ENCODE measurements at regions not wholly inside any gene's neighbourhood (a gene's known extent, or its start where the extent isn't known, plus 50 kb on each side); places are given as distances from the start of the nearest gene placed in this dataset.

- intact Hi-C loops (cut with micrococcal nuclease): no loop called here
- TF ChIP-seq, protein P1, sequence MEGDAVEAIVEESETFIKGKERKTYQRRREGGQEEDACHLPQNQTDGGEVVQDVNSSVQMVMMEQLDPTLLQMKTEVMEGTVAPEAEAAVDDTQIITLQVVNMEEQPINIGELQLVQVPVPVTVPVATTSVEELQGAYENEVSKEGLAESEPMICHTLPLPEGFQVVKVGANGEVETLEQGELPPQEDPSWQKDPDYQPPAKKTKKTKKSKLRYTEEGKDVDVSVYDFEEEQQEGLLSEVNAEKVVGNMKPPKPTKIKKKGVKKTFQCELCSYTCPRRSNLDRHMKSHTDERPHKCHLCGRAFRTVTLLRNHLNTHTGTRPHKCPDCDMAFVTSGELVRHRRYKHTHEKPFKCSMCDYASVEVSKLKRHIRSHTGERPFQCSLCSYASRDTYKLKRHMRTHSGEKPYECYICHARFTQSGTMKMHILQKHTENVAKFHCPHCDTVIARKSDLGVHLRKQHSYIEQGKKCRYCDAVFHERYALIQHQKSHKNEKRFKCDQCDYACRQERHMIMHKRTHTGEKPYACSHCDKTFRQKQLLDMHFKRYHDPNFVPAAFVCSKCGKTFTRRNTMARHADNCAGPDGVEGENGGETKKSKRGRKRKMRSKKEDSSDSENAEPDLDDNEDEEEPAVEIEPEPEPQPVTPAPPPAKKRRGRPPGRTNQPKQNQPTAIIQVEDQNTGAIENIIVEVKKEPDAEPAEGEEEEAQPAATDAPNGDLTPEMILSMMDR (IDR thresholded peaks at IDR 0.05): no peak
- H3K4me1 Mint-ChIP-seq: no peaks in the 10 kb centered on the region
- DNase-seq: no peak
- POLR2A ChIA-PET: no interaction called here
- H3K9me3 Mint-ChIP-seq: peaks cover 5% of the 10 kb centered on the region
- no peak for ATAC-seq (ENCODE audit: low read depth)
- no peak overlapping the region for H3K27ac Mint-ChIP-seq
- no peak overlapping the region for H3K4me3 Mint-ChIP-seq
- H3K27me3 Mint-ChIP-seq: no peaks in the 10 kb centered on the region
- H3K36me3 Mint-ChIP-seq (ENCODE audit: low read depth): no peaks in the 10 kb centered on the region
- CTCF ChIA-PET: no interaction called here
Observed at GRCh38 chr1:195306281-195306680, 1302.0 kb downstream of the KCNT2 start.

GRCh38 chr1:195294911-195295310, 1313.3 kb downstream of the KCNT2 start:
- TF ChIP-seq, protein P1 (IDR thresholded peaks at IDR 0.05): no peak
- Mint-ChIP-seq H3K27me3 (no peaks in the 10 kb centered on the region), H3K9me3 (no peaks in the 10 kb centered on the region), H3K36me3 (ENCODE audit: low read depth) (no peaks in the 10 kb centered on the region), H3K4me3 (no peak overlapping the region), H3K4me1 (no peaks in the 10 kb centered on the region), H3K27ac (no peak overlapping the region)
- no peak for ATAC-seq (ENCODE audit: low read depth)
- POLR2A ChIA-PET: no interaction called here
- CTCF ChIA-PET: no interaction called here
- intact Hi-C loops (cut with micrococcal nuclease): no loop called here
- no peak for DNase-seq

DNA sequence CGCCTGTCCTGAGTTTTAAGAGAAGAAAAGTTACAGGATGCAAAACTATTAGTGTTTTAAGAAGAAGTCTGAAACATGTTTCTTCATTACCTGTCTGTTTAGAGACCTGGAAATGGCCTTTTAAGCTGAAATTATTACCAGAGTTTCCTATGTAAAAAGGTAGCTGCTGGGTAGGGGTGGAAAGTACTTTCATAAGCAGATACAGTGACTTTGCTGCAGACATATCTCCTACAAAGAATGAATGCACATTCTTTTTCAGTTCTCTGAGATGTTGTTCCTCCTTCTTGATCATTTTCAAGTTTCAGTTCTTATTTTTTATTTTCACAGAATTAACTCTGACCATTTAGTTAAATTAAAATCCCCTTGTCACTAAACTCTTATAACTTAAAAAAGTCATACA, 1329.6 kb downstream of the KCNT2 start:
- Mint-ChIP-seq H3K4me1 (no peaks in the 10 kb centered on the region), H3K27me3 (no peaks in the 10 kb centered on the region), H3K9me3 (no peaks in the 10 kb centered on the region), H3K36me3 (ENCODE audit: low read depth) (no peaks in the 10 kb centered on the region), H3K27ac (no peak overlapping the region), H3K4me3 (no peak overlapping the region)
- POLR2A ChIA-PET: no interaction called here
- CTCF ChIA-PET: no interaction called here
- TF ChIP-seq, protein P1 (IDR thresholded peaks at IDR 0.05): no peak
- intact Hi-C loops (cut with micrococcal nuclease): no loop called here
- DNase-seq (no peak), ATAC-seq (ENCODE audit: low read depth) (no peak)

- no peaks in the 10 kb centered on the region for H3K4me1 Mint-ChIP-seq
- no peak overlapping the region for H3K4me3 Mint-ChIP-seq
- no peaks in the 10 kb centered on the region for H3K36me3 Mint-ChIP-seq (ENCODE audit: low read depth)
- POLR2A ChIA-PET: no interaction called here
- TF ChIP-seq, protein P1 (IDR thresholded peaks at IDR 0.05): no peak
- CTCF ChIA-PET: no interaction called here
- H3K27me3 Mint-ChIP-seq: no peaks in the 10 kb centered on the region
- no peaks in the 10 kb centered on the region for H3K9me3 Mint-ChIP-seq
- no peak for DNase-seq
- no peak for ATAC-seq (ENCODE audit: low read depth)
- intact Hi-C loops (cut with micrococcal nuclease): no loop called here
- H3K27ac Mint-ChIP-seq: no peak overlapping the region
Observed at GRCh38 chr1:195275710-195276109, 1332.5 kb downstream of the KCNT2 start.

- intact Hi-C loops (cut with micrococcal nuclease): no loop called here
- H3K9me3 Mint-ChIP-seq: peaks cover 4% of the 10 kb centered on the region
- no peaks in the 10 kb centered on the region for H3K4me1 Mint-ChIP-seq
- no peaks in the 10 kb centered on the region for H3K27me3 Mint-ChIP-seq
- POLR2A ChIA-PET: no interaction called here
- CTCF ChIA-PET: no interaction called here
- no peak overlapping the region for H3K4me3 Mint-ChIP-seq
- H3K36me3 Mint-ChIP-seq (ENCODE audit: low read depth): no peaks in the 10 kb centered on the region
- DNase-seq (no peak), ATAC-seq (ENCODE audit: low read depth) (no peak)
- TF ChIP-seq, protein P1 (IDR thresholded peaks at IDR 0.05): no peak
- no peak overlapping the region for H3K27ac Mint-ChIP-seq
Observed at GRCh38 chr1:195251900-195252299, 1356.3 kb downstream of the KCNT2 start.
